Spleen (tissue), 11 donors: ENCODE measurements at regions not wholly inside any gene's neighbourhood (a gene's known extent, or its start where the extent isn't known, plus 50 kb on each side); places are given as distances from the start of the nearest gene placed in this dataset.
"Not testable (repeated sequence)": the region's sequence is repeated elsewhere in the genome, so short reads cannot be mapped to it uniquely, and the experiment has no call there.

ENCODE experiments used
- DNase-seq: peaks from one replicate; pipeline ENCODE4 v3.0.0-alpha.2; 2020
- H3K27ac ChIP-seq, 8 donors: fragments of 200-600 bp; sonication (generic) in 7 of 8; 1 replicate in 4 of 8; 2 replicates in 4 of 8; pipeline versions ENCODE4 v1.5.0 to v1.8.0; 2016 to 2021; ENCODE audit warnings: inconsistent platforms in 4 of 8, mild to moderate bottlenecking in 4 of 8, moderate library complexity in 1 of 8
- H3K27me3 ChIP-seq, 7 donors: fragments of 200-600 bp; sonication (generic) in 6 of 7; replicated peaks in 1 of 7; 1 replicate in 4 of 7; 2 replicates in 3 of 7; pipeline versions ENCODE4 v1.5.0 to v1.8.0; 2016 to 2021; ENCODE audit warnings: inconsistent platforms in 3 of 7, mild to moderate bottlenecking in 1 of 7
- H3K36me3 ChIP-seq, 6 donors: fragments of 200-600 bp; sonication (generic) in 5 of 6; 1 replicate in 4 of 6; 2 replicates in 2 of 6; pipeline versions ENCODE4 v1.5.0 to v1.8.0; 2016 to 2021; ENCODE audit warnings: inconsistent platforms in 2 of 6
- H3K4me1 ChIP-seq, 6 donors: fragments of 200-600 bp; sonication (generic) in 5 of 6; 1 replicate in 3 of 6; 2 replicates in 3 of 6; pipeline versions ENCODE4 v1.5.0 to v1.8.0; 2016 to 2021; ENCODE audit warnings: inconsistent platforms in 3 of 6
- H3K4me3 ChIP-seq, 8 donors: fragments of 200-600 bp; sonication (generic) in 7 of 8; 1 replicate in 4 of 8; 2 replicates in 4 of 8; pipeline versions ENCODE4 v1.5.0 to v1.8.0; 2016 to 2021; ENCODE audit warnings: inconsistent platforms in 4 of 8, mild to moderate bottlenecking in 4 of 8, moderate library complexity in 2 of 8
- H3K9me3 ChIP-seq, 8 donors: fragments of 200-600 bp; sonication (generic) in 7 of 8; 1 replicate in 4 of 8; 2 replicates in 4 of 8; pipeline versions ENCODE4 v1.5.0 to v1.8.0; 2016 to 2021; ENCODE audit warnings: inconsistent platforms in 4 of 8
- CTCF ChIP-seq, 11 experiments: fragments of 200-600 bp in 7 of 11; fragments of 450-650 bp in 4 of 11; sonication (generic) in 4 of 11; IDR thresholded peaks in 8 of 11; conservative IDR thresholded peaks in 3 of 11; 1 replicate in 7 of 11; 2 replicates in 4 of 11; pipeline versions ENCODE4 v1.4.0 to v1.8.0; 2016 to 2021; ENCODE audit warnings: antibody characterized with exemption in 11 of 11, inconsistent platforms in 4 of 11, mild to moderate bottlenecking in 1 of 11
- POLR2A ChIP-seq, 3 donors: fragments of 450-650 bp; IDR thresholded peaks; one replicate each; pipeline ENCODE4 v1.5.1; 2017; ENCODE audit warnings: antibody characterized with exemption in 3 of 3, mild to moderate bottlenecking in 1 of 3
- POLR2AphosphoS5 ChIP-seq, 3 donors: sonication (generic); formaldehyde crosslinking; IDR thresholded peaks; one replicate each; pipeline ENCODE4 v1.5.1; 2017; ENCODE audit warnings: antibody characterized with exemption in 3 of 3
- WGBS, 5 donors: extraction: QIAGEN DNeasy Blood & Tissue Kit in 3 of 5; methylation state at CpG; one replicate each; pipeline versions ENCODE4 v1.1.5 to v1.1.7; 2013 to 2018; 5-methylcytosine and 5-hydroxymethylcytosine counted together
- intact Hi-C: fragments of 100-400 bp; cut with DNase I; formaldehyde crosslinking; loops from one replicate; pipeline ENCODE4 v1.15.0; 2023; ENCODE audit warnings: low total_unique reads
- donor health status: healthy with polysubstance abuse.
- donor health status: DM: no; HTN: no; CAD: no; lungs with moderate emphysema.
- donor health status: DM: no; HTN: no; CAD: no.
- donor health status: Bipolar disorder and iron deficiency.
- donor health status: healthy.
- donor health status: DM: no; HTN: no; CAD: no.
- donor health status: DM: yes; HTN: yes; CAD: no.

GRCh38 chr20:50359607-50360217, 150.5 kb upstream of the PTPN1 start:
- 62 to 81% (median 72%) methylated on average over 8 of the region's 8 CpGs for WGBS, 5 donors
- TF ChIP-seq POLR2AphosphoS5 (IDR thresholded peaks at IDR 0.05) = no peak
- TF ChIP-seq POLR2A (IDR thresholded peaks at IDR 0.05) = no peak
- no peak for TF ChIP-seq CTCF (IDR thresholded peaks at IDR 0.05 in 8 of 11, conservative IDR thresholded peaks at IDR 0.05 in 3 of 11)
- no peaks in the 10 kb centered on the region for H3K36me3 ChIP-seq
- intact Hi-C loops = no loop called here
- peak; percentile 6 for DNase-seq
- peaks cover 0 to 9% (median 0%) of the 10 kb centered on the region in 6 donors for H3K4me1 ChIP-seq
- no peak overlapping the region for H3K4me3 ChIP-seq
- no peaks in the 10 kb centered on the region for H3K9me3 ChIP-seq
- H3K27me3 ChIP-seq = peaks cover 0 to 6% (median 0%) of the 10 kb centered on the region in 7 donors
- peak overlapping the region in 1 of 8 donors; percentile 32 for H3K27ac ChIP-seq

DNA sequence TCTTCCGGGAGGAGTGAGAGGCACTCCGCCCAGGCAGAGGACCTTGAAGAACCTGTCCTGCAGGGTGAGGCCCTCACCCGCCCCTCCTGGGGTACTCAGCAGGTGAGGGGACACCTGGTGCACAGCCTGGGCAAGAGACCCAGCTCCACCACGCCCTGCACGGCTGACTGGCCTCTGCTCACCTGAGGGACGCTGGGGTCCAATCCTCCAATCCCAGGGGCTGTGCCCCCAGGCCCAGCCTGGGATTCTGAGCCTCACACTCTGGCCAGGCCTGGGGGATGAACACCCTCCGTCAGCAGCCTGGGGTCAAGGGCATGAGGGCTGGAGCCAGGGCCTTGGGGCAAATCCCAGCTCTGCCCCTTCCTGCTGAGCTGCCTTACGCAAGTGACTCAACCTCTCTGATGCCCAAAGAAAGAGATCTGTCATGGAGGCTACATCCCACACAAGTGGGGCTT, 149.9 kb upstream of the PTPN1 start:
- H3K27ac ChIP-seq = peak overlapping the region in 1 of 8 donors; percentile 32
- WGBS, 5 donors = 81 to 92% (median 85%) methylated on average over 4 to 8 of the region's 8 CpGs
- no peaks in the 10 kb centered on the region for H3K36me3 ChIP-seq
- DNase-seq = peak; percentile 59
- intact Hi-C loops = no loop called here
- no peak overlapping the region for H3K4me3 ChIP-seq
- peaks cover 0 to 6% (median 0%) of the 10 kb centered on the region in 7 donors for H3K27me3 ChIP-seq
- H3K4me1 ChIP-seq = peaks cover 0 to 5% (median 0%) of the 10 kb centered on the region in 6 donors
- no peaks in the 10 kb centered on the region for H3K9me3 ChIP-seq
- TF ChIP-seq POLR2AphosphoS5 (IDR thresholded peaks at IDR 0.05) (no peak), CTCF (IDR thresholded peaks at IDR 0.05 in 8 of 11, conservative IDR thresholded peaks at IDR 0.05 in 3 of 11) (no peak), POLR2A (IDR thresholded peaks at IDR 0.05) (no peak)

GRCh38 chr20:50360921-50361320, 149.3 kb upstream of the PTPN1 start:
- Histone ChIP-seq H3K27ac (no peak overlapping the region), H3K27me3 (peaks cover 0 to 6% (median 0%) of the 10 kb centered on the region in 7 donors), H3K36me3 (no peaks in the 10 kb centered on the region), H3K4me3 (no peak overlapping the region), H3K4me1 (peaks cover 0 to 5% (median 0%) of the 10 kb centered on the region in 6 donors), H3K9me3 (peaks cover 0 to under 1% (median 0%) of the 10 kb centered on the region in 8 donors)
- intact Hi-C loops = no loop called here
- TF ChIP-seq CTCF (IDR thresholded peaks at IDR 0.05 in 8 of 11, conservative IDR thresholded peaks at IDR 0.05 in 3 of 11) = no peak
- no peak for TF ChIP-seq POLR2AphosphoS5 (IDR thresholded peaks at IDR 0.05)
- no peak for TF ChIP-seq POLR2A (IDR thresholded peaks at IDR 0.05)
- 73 to 80% (median 78%) methylated on average over 7 to 8 of the region's 8 CpGs for WGBS, 5 donors
- DNase-seq = peak; percentile 36

DNA sequence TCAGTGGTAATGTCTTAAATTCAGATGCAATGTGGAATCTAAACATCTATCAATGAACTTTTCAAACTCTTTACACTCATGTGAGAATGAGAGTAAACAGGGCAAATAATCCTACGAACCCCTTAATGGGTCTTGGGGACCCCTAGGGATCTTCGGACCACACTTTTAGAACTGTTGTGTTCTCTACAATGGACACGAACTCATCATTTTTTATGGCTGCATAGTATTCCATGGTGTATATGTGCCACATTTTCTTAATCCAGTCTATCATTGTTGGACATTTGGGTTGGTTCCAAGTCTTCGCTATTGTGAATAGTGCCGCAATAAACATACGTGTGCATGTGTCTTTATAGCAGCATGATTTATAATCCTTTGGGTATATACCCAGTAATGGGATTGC, 148.0 kb upstream of the PTPN1 start:
- H3K27me3 ChIP-seq, intact Hi-C loops, H3K27ac ChIP-seq, H3K4me3 ChIP-seq, DNase-seq, H3K36me3 ChIP-seq, H3K9me3 ChIP-seq: not testable (repeated sequence)
- H3K4me1 ChIP-seq = peaks cover 0 to 16% (median 10%) of the 10 kb centered on the region in 6 donors
- WGBS, 5 donors = 90 to 98% (median 96%) methylated on average over 3 to 6 of the region's 6 CpGs
